HUES64 (cell line): ENCODE measurements at regions not wholly inside any gene's neighbourhood (a gene's known extent, or its start where the extent isn't known, plus 50 kb on each side); places are given as distances from the start of the nearest gene placed in this dataset.

Experiments
- H3K27ac ChIP-seq: 2 replicates; pipeline ENCODE4 v1.7.0; 2013; ENCODE audit warnings: low read depth, low read length, inconsistent platforms
- H3K27me3 ChIP-seq: 2 replicates; pipeline ENCODE4 v1.6.1; 2013; ENCODE audit warnings: mild to moderate bottlenecking, low read length; ENCODE audit not compliant: insufficient read depth
- H3K36me3 ChIP-seq: 2 replicates; pipeline ENCODE4 v1.6.1; 2013; ENCODE audit warnings: mild to moderate bottlenecking, low read length; ENCODE audit not compliant: insufficient read depth
- H3K4me1 ChIP-seq: 2 replicates; pipeline ENCODE4 v1.6.1; 2013; ENCODE audit warnings: mild to moderate bottlenecking, low read length, moderate library complexity; ENCODE audit not compliant: insufficient read depth
- H3K4me3 ChIP-seq: 2 replicates; pipeline ENCODE4 v1.5.1; 2013; ENCODE audit warnings: mild to moderate bottlenecking, low read length, moderate library complexity
- H3K9ac ChIP-seq: 2 replicates; pipeline ENCODE4 v1.6.1; 2013; ENCODE audit warnings: mild to moderate bottlenecking, low read depth, low read length
- H3K9me3 ChIP-seq: 2 replicates; pipeline ENCODE4 v1.6.1; 2013; ENCODE audit warnings: low read depth, low read length; ENCODE audit not compliant: insufficient read depth
- WGBS: fragments of 150-250, 120-280 bp; methylation state at CpG from one replicate; pipeline ENCODE4 v1.1.7; 2013; ENCODE audit warnings: missing lambda C conversion rate; 5-methylcytosine and 5-hydroxymethylcytosine counted together

GRCh38 chr1:106022312-106022902 is 1034.1 kb upstream of the PRMT6 start:
- Histone ChIP-seq H3K4me1 (no peaks in the 10 kb centered on the region), H3K36me3 (no peaks in the 10 kb centered on the region), H3K27me3 (no peaks in the 10 kb centered on the region), H3K27ac (no peak overlapping the region), H3K9me3 (no peaks in the 10 kb centered on the region), H3K4me3 (no peak overlapping the region), H3K9ac (no peak overlapping the region)
- no CpG with 5 or more reads among the region's 2 CpGs for whole genome bisulfite sequencing

- Histone ChIP-seq H3K4me3 (no peak overlapping the region), H3K9ac (no peak overlapping the region), H3K27me3 (no peaks in the 10 kb centered on the region), H3K36me3 (no peaks in the 10 kb centered on the region), H3K9me3 (no peaks in the 10 kb centered on the region), H3K27ac (no peak overlapping the region), H3K4me1 (no peaks in the 10 kb centered on the region)
- WGBS = 95% methylated on average over 2 of the region's 2 CpGs
Observed at GRCh38 chr1:106027871-106028270, 1028.6 kb upstream of the PRMT6 start.

DNA sequence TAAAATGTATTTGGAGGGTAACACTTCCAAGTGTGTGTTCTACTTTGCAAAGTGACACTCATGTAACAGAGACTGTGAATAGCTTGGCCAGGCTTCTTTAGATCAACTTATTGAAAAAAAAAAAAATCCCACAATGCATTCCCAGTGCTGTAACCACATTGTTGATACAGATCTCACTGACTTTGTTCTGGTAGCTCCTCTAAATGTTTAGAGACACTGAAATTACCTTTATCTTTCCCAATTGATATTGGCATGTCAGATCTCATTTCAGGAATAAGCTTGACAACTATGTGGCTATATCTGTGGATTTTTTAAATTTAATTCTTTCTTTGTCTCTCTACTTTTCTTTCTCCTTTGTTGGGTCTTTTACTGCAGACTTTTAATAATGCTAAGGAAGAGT is 1018.9 kb upstream of the PRMT6 start:
- Histone ChIP-seq H3K36me3 (no peaks in the 10 kb centered on the region), H3K4me1 (no peaks in the 10 kb centered on the region), H3K4me3 (no peak overlapping the region), H3K9ac (no peak overlapping the region), H3K27me3 (no peaks in the 10 kb centered on the region), H3K9me3 (peaks cover 6% of the 10 kb centered on the region; the same call in 1 of the 2 replicates), H3K27ac (no peak overlapping the region)

DNA sequence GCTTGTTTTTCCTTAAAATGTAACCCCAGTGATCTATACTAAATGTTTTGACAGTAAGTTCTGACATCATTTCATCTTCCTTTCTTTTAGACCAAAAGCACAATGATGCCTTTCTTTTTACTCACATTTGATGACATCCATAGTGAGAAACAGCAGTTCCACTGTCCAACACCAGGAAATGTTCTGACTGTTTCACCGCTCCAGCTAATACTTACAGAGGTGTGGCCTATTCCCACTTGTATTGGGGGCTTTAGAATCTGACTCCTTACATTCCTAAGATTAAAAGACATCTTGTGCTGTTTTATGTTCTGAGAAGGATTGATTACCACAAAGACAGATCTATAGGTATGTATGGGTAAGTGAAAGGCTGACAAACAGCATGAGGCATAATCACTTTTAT is 1018.2 kb upstream of the PRMT6 start:
- WGBS = 100% methylated on average over 1 of the region's 1 CpG

GRCh38 chr1:106043971-106044370 is 1012.5 kb upstream of the PRMT6 start:
- over 99% methylated on average over 2 of the region's 2 CpGs for WGBS
- H3K4me3 ChIP-seq = no peak overlapping the region
- no peak overlapping the region for H3K9ac ChIP-seq
- H3K27me3 ChIP-seq = no peaks in the 10 kb centered on the region
- no peaks in the 10 kb centered on the region for H3K36me3 ChIP-seq
- H3K27ac ChIP-seq = no peak overlapping the region
- H3K4me1 ChIP-seq = no peaks in the 10 kb centered on the region
- H3K9me3 ChIP-seq = peaks cover 6% of the 10 kb centered on the region; the same call in 1 of the 2 replicates

More for the DNA sequence above, 1018.2 kb upstream of the PRMT6 start:
- H3K27ac ChIP-seq = no peak overlapping the region
- H3K27me3 ChIP-seq = no peaks in the 10 kb centered on the region
- H3K4me3 ChIP-seq = no peak overlapping the region
- no peaks in the 10 kb centered on the region for H3K4me1 ChIP-seq
- peaks cover 6% of the 10 kb centered on the region; the same call in 1 of the 2 replicates for H3K9me3 ChIP-seq
- no peak overlapping the region for H3K9ac ChIP-seq
- H3K36me3 ChIP-seq = no peaks in the 10 kb centered on the region

DNA sequence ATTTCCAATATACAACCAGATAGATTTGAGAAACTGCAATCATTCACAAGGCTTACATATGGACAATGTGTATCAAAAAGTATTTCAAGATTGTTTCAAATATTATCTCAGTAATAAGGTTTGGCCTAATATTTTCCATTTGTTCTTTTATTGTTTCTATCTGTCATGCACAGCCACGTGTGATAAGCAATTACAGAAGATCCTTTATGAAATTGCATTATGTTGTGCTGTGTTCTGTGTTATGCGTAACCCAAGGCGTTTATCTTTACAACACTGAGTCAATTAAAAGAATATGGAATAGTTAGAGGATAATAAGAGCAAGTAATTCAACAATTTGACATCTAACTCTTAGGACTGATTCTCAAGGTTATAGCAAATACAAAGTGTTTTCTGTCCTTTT is 1009.3 kb upstream of the PRMT6 start:
- H3K27ac ChIP-seq = no peak overlapping the region
- H3K27me3 ChIP-seq = no peaks in the 10 kb centered on the region
- H3K9me3 ChIP-seq = no peaks in the 10 kb centered on the region
- WGBS = 84% methylated on average over 3 of the region's 3 CpGs
- H3K9ac ChIP-seq = no peak overlapping the region
- no peaks in the 10 kb centered on the region for H3K36me3 ChIP-seq
- no peaks in the 10 kb centered on the region for H3K4me1 ChIP-seq
- no peak overlapping the region for H3K4me3 ChIP-seq

GRCh38 chr1:106049595-106049994 is 1006.9 kb upstream of the PRMT6 start:
- Histone ChIP-seq H3K4me1 (no peaks in the 10 kb centered on the region), H3K27me3 (no peaks in the 10 kb centered on the region), H3K36me3 (no peaks in the 10 kb centered on the region), H3K27ac (no peak overlapping the region), H3K9ac (no peak overlapping the region), H3K9me3 (no peaks in the 10 kb centered on the region), H3K4me3 (no peak overlapping the region)
- WGBS = 91% methylated on average over 1 of the region's 1 CpG

DNA sequence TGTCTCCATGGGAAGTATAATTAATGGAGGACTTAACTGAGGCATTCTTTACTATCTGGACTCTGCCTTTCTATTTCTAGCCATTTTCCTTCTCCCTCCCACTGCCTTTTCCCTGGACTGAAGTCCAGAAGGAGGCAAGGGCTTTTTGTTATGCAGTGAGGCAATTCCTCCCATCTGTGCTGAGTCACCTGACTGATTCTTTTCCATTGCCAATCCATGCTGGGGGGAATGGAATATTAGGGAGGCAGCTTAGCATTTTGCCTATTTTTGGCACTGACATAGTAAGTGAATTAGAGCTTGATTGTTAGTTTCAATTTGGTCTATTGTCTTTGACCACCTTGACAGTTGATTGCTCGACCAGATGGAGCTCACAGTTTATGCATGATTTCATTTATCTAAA is 1000.6 kb upstream of the PRMT6 start:
- H3K9ac ChIP-seq = no peak overlapping the region
- H3K4me3 ChIP-seq = no peak overlapping the region
- no peak overlapping the region for H3K27ac ChIP-seq
- no peaks in the 10 kb centered on the region for H3K9me3 ChIP-seq
- no peaks in the 10 kb centered on the region for H3K27me3 ChIP-seq
- H3K36me3 ChIP-seq = no peaks in the 10 kb centered on the region
- 88% methylated on average over 1 of the region's 1 CpG for WGBS
- peaks cover 5% of the 10 kb centered on the region; the same call in 1 of the 2 replicates for H3K4me1 ChIP-seq

GRCh38 chr1:106061586-106062495 is 994.6 kb upstream of the PRMT6 start:
- H3K27ac ChIP-seq = no peak overlapping the region
- H3K9me3 ChIP-seq = peaks cover 4% of the 10 kb centered on the region; the same call in 1 of the 2 replicates
- H3K27me3 ChIP-seq = no peaks in the 10 kb centered on the region
- no peaks in the 10 kb centered on the region for H3K36me3 ChIP-seq
- H3K4me3 ChIP-seq = no peak overlapping the region
- peaks cover 5% of the 10 kb centered on the region; the same call in 1 of the 2 replicates for H3K4me1 ChIP-seq
- 87% methylated on average over 3 of the region's 3 CpGs for WGBS
- no peak overlapping the region for H3K9ac ChIP-seq

- H3K9me3 ChIP-seq = peaks cover 4% of the 10 kb centered on the region; the same call in 1 of the 2 replicates
- no peaks in the 10 kb centered on the region for H3K36me3 ChIP-seq
- peaks cover 5% of the 10 kb centered on the region; the same call in 1 of the 2 replicates for H3K4me1 ChIP-seq
- H3K27ac ChIP-seq = no peak overlapping the region
- H3K4me3 ChIP-seq = no peak overlapping the region
- H3K9ac ChIP-seq = no peak overlapping the region
- no peaks in the 10 kb centered on the region for H3K27me3 ChIP-seq
- no CpG with 5 or more reads among the region's 1 CpG for WGBS
Observed at GRCh38 chr1:106063510-106063909, 993.0 kb upstream of the PRMT6 start.

DNA sequence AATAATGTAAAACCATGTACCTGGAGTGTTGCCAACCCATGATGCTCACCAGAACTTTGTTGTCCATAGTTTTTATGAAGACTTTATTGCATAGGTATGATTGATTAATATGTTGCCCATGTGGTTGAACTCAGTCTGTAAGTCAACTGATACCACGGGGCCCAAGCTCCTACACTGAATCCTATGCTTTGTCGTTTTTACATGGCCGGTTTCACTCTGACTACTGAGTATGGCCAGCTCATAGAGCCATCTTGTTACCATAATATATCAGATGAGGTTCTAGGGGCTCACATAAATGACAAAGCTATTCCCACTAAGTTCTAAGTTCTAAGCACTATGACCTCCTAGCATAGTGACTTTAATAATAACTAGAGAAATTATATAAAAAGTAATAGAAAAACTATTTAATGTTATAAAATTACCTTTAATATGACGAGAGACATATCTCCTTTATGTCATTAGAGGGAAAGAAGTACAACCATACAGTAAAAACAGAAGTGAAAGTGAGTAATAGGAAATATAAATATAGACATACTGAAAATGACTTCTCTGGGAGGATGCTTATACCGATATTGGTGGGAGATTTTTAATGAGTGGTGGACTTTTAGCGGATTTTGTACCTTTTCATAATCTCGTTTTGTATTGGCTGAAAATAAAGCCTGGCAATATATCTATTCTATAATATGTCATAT is 983.4 kb upstream of the PRMT6 start:
- Histone ChIP-seq H3K9ac (no peak overlapping the region), H3K9me3 (no peaks in the 10 kb centered on the region), H3K36me3 (no peaks in the 10 kb centered on the region), H3K27me3 (no peaks in the 10 kb centered on the region), H3K4me1 (no peaks in the 10 kb centered on the region), H3K27ac (no peak overlapping the region), H3K4me3 (no peak overlapping the region)
- 96% methylated on average over 5 of the region's 7 CpGs for WGBS
